ENCODE measurements at regions not wholly inside any gene's neighbourhood (a gene's known extent, or its start where the extent isn't known, plus 50 kb on each side); places are given as distances from the start of the nearest gene placed in this dataset.

DNA sequence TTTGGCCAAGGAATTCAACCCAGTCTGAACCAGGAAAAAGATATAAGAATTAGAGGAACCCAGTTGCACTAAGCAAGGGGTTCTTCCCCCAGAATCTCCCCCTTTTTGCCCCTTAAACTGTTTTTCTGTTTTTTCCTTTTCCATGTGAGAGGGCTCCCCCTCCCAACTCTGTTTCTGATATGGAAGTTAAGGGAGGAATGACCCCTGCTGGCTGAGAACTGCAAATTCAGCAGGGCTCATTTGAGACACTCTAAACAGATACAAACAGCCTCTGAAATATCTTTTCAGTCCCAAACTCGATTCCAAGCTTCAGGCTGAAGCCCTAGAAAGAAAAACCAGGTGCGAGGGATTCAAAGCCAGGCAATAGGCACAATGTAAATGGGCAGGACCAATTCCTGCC, 132.7 kb downstream of the SLC41A2 start:
- TF ChIP-seq, protein P1, sequence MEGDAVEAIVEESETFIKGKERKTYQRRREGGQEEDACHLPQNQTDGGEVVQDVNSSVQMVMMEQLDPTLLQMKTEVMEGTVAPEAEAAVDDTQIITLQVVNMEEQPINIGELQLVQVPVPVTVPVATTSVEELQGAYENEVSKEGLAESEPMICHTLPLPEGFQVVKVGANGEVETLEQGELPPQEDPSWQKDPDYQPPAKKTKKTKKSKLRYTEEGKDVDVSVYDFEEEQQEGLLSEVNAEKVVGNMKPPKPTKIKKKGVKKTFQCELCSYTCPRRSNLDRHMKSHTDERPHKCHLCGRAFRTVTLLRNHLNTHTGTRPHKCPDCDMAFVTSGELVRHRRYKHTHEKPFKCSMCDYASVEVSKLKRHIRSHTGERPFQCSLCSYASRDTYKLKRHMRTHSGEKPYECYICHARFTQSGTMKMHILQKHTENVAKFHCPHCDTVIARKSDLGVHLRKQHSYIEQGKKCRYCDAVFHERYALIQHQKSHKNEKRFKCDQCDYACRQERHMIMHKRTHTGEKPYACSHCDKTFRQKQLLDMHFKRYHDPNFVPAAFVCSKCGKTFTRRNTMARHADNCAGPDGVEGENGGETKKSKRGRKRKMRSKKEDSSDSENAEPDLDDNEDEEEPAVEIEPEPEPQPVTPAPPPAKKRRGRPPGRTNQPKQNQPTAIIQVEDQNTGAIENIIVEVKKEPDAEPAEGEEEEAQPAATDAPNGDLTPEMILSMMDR (IDR thresholded peaks at IDR 0.05): no peak
- TF ChIP-seq EP300 (IDR thresholded peaks at IDR 0.05) (no peak), POLR2A (IDR thresholded peaks at IDR 0.05) (no peak), POLR2AphosphoS5 (IDR thresholded peaks at IDR 0.05) (no peak)

Measured in upper lobe of left lung (tissue), 4 donors.